NT2/D1 (cell line): ENCODE measurements at regions not wholly inside any gene's neighbourhood (a gene's known extent, or its start where the extent isn't known, plus 50 kb on each side); places are given as distances from the start of the nearest gene placed in this dataset.

Experiments
- DNase-seq: peaks from one replicate; pipeline ENCODE4 v3.0.0-alpha.2; 2011; ENCODE audit warnings: low read depth, low spot score
- H3K27me3 ChIP-seq: 2 replicates; pipeline ENCODE4 v1.6.0; 2011; ENCODE audit warnings: mild to moderate bottlenecking; ENCODE audit not compliant: insufficient read length, insufficient read depth
- H3K36me3 ChIP-seq: 2 replicates; pipeline ENCODE4 v1.6.1; 2011; ENCODE audit warnings: mild to moderate bottlenecking, low read length, mixed read lengths; ENCODE audit not compliant: insufficient read depth, insufficient read length
- H3K4me1 ChIP-seq: 2 replicates; pipeline ENCODE4 v1.5.1; 2011; ENCODE audit not compliant: insufficient read depth, insufficient read length
- H3K4me3 ChIP-seq: 2 replicates; pipeline ENCODE4 v1.5.1; 2011; ENCODE audit warnings: low read depth; ENCODE audit not compliant: insufficient read length
- H3K9ac ChIP-seq: 2 replicates; pipeline ENCODE4 v1.6.0; 2011; ENCODE audit warnings: low read depth; ENCODE audit not compliant: insufficient read length
- H3K9me3 ChIP-seq: 2 replicates; pipeline ENCODE4 v1.5.1; 2011; ENCODE audit warnings: mild to moderate bottlenecking, low read length; ENCODE audit not compliant: insufficient read depth
- SUZ12 ChIP-seq: IDR thresholded peaks from 2 replicates; pipeline ENCODE4 v1.6.1; 2011; ENCODE audit not compliant: insufficient read length, insufficient read depth; ENCODE audit errors: extremely low read depth
- YY1 ChIP-seq: IDR thresholded peaks from 2 replicates; pipeline ENCODE4 v1.6.1; 2011; ENCODE audit not compliant: insufficient read length, insufficient read depth
- ZNF274 ChIP-seq: IDR thresholded peaks from 2 replicates; pipeline ENCODE4 v1.6.1; 2011; ENCODE audit warnings: mild to moderate bottlenecking, low read depth, low read length

DNA sequence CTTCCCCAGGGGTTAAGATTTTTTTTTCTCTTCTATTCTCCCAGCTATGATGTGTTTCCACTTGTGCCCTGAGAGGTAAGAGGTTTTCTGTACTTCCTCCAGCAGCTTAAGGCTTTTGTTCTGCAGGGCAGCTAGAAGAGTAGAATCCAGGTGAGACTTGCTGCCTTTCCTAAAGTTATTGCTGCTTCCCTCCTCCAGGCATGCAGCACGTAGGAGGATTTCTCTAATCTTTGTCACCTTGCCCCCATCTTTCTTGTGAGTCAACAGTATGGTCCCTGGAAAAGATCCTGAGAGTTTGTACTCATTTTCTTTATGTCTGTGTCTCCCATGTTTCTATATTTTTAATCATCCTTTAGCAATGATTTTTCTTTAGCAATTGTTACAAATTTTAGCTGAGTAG, 462.2 kb downstream of the SETBP1 start:
- Histone ChIP-seq H3K9me3 (no peaks in the 10 kb centered on the region), H3K27me3 (no peaks in the 10 kb centered on the region), H3K9ac (no peak overlapping the region), H3K36me3 (no peaks in the 10 kb centered on the region), H3K4me3 (no peak overlapping the region), H3K4me1 (no peaks in the 10 kb centered on the region)
- DNase-seq = no peak
- TF ChIP-seq YY1 (no peak), ZNF274 (no peak), SUZ12 (no peak)

DNA sequence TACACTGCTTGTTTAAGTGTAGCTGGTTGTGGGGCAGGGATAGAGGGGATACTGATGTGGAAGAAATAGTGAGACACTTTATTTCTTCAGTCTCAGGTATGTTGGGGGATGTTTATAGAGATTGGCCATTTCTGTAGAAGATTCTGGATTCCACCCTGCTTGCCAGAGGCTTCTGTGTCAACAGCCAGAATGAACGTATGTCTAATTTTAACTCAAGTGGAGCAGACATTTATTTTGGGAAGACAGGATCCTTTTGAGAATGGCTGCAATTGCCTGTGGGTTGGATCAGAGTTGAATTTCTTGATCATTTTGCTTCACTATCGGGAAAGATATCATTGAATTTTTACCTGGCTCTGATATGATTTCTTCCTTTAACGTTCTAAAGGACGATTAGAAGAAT, 465.6 kb upstream of the SLC14A2 start:
- Histone ChIP-seq H3K4me1 (no peaks in the 10 kb centered on the region), H3K36me3 (no peaks in the 10 kb centered on the region), H3K27me3 (no peaks in the 10 kb centered on the region), H3K4me3 (no peak overlapping the region), H3K9ac (no peak overlapping the region), H3K9me3 (no peaks in the 10 kb centered on the region)
- TF ChIP-seq ZNF274 (no peak), YY1 (no peak), SUZ12 (no peak)
- DNase-seq = no peak

DNA sequence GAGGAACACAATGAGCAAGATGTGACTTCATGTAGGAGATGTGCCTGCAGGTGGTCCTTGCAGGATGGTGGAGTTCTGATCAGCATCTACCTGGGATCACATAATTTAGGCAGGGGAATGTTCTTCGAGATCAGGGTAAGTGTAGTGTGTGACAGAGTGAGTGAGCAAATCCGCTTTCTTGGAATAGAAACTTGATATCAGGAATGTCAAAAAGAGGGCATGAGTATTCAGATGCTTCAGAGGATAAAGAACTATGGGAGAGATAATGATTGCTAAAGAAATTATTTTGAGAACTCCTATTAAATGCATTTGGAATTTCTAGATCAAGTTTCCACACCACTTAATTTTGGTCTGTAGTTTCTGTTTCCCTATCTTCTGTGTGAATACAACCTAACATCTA, 463.6 kb upstream of the SLC14A2 start:
- no peak overlapping the region for H3K9ac ChIP-seq
- H3K36me3 ChIP-seq = no peaks in the 10 kb centered on the region
- H3K4me1 ChIP-seq = no peaks in the 10 kb centered on the region
- no peak overlapping the region for H3K4me3 ChIP-seq
- H3K27me3 ChIP-seq = no peaks in the 10 kb centered on the region
- H3K9me3 ChIP-seq = no peaks in the 10 kb centered on the region
- DNase-seq = no peak
- no peak for TF ChIP-seq ZNF274
- no peak for TF ChIP-seq YY1
- TF ChIP-seq SUZ12 = no peak

DNA sequence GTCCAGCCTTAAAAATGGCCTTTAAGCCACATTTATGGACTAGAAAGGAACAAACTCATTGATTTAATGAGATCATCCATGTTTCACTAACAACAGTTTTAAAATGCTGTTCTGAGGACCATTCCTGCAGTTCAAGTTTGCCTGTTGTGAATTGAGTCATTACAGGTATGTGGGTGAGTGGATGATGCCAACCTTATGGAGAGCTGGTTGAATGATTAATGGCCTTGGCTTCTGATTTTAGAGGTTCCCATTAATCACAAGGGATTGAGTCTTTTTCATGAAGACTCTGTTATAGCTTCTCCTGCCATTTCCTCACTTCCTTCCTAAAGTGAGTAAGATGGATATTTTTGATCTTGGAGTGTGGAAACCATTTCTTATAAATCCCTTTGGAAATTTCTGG, 459.8 kb upstream of the SLC14A2 start:
- DNase-seq = no peak
- TF ChIP-seq ZNF274 (no peak), SUZ12 (no peak), YY1 (no peak)
- H3K9me3 ChIP-seq = no peaks in the 10 kb centered on the region
- no peaks in the 10 kb centered on the region for H3K27me3 ChIP-seq
- H3K36me3 ChIP-seq = no peaks in the 10 kb centered on the region
- no peaks in the 10 kb centered on the region for H3K4me1 ChIP-seq
- no peak overlapping the region for H3K4me3 ChIP-seq
- H3K9ac ChIP-seq = no peak overlapping the region

DNA sequence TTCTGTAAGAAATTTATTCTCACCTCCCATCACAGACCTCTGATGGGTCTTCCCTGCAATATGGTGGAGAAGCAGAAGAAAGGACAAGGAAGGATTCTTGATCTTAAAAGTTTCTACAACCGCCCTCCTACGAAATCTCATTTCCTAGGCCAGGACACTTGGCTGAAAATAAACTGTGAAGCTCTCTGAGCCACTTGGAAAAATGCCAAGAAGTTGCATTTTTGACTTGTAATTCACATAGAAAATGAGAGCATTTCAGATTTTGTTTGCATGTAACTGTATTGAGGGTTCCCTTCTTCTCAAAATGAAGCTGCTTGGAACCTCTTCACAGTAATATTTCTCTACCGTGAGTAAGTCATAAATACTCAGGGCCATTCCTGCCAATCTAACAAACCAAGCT, 458.3 kb upstream of the SLC14A2 start:
- H3K27me3 ChIP-seq = no peaks in the 10 kb centered on the region

DNA sequence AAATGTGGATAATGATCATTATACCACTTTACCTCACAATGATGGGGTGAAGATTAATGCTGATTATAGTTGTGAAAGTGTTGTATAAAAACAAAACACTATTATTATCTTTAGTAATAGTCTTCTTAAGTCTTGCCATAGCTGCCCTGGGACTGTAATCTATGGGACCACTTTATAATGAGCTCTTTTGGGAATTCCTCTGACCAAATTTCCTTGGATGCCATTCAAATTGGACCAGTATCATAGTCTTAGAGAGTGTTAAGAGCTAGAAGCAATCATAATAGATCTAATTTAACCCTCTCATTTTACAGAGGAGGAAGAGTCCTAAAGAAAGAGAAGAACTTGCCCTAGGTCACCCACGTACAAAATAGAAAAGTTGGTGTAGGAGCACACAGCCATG, 457.7 kb upstream of the SLC14A2 start:
- no peak for DNase-seq
- no peak for TF ChIP-seq ZNF274
- TF ChIP-seq SUZ12 = no peak
- TF ChIP-seq YY1 = no peak
- Histone ChIP-seq H3K27me3 (no peaks in the 10 kb centered on the region), H3K36me3 (no peaks in the 10 kb centered on the region), H3K4me3 (no peak overlapping the region), H3K9ac (no peak overlapping the region), H3K9me3 (no peaks in the 10 kb centered on the region), H3K4me1 (no peaks in the 10 kb centered on the region)

More for the DNA sequence above, 458.3 kb upstream of the SLC14A2 start:
- DNase-seq = no peak
- TF ChIP-seq YY1 = no peak
- TF ChIP-seq ZNF274 = no peak
- no peak for TF ChIP-seq SUZ12
- H3K36me3 ChIP-seq = no peaks in the 10 kb centered on the region
- no peaks in the 10 kb centered on the region for H3K9me3 ChIP-seq
- no peak overlapping the region for H3K4me3 ChIP-seq
- H3K9ac ChIP-seq = no peak overlapping the region
- H3K4me1 ChIP-seq = no peaks in the 10 kb centered on the region

DNA sequence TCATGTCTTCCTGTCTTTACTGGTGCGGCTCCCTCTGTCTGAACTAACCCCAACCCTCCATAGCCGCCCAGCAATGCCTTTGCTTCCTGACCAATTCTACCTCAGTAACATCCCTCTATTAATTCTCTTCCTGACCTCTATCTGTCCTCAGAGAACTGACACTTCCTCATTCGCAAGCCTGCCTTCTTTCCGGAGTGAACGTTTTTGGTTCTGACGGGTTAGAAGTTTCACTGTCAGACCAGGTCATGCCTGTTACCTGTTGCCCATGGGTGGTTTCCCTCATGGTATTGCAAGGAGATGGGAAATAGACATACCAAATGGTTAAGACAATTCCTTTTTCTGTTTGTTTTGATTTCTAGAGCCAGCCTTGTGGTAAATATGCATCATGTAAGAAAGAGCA, 453.4 kb upstream of the SLC14A2 start:
- H3K9me3 ChIP-seq = no peaks in the 10 kb centered on the region
- TF ChIP-seq SUZ12 = no peak
- TF ChIP-seq ZNF274 = no peak
- TF ChIP-seq YY1 = no peak
- H3K4me3 ChIP-seq = no peak overlapping the region
- no peak overlapping the region for H3K9ac ChIP-seq
- H3K4me1 ChIP-seq = no peaks in the 10 kb centered on the region
- no peaks in the 10 kb centered on the region for H3K36me3 ChIP-seq
- DNase-seq = no peak
- no peaks in the 10 kb centered on the region for H3K27me3 ChIP-seq

DNA sequence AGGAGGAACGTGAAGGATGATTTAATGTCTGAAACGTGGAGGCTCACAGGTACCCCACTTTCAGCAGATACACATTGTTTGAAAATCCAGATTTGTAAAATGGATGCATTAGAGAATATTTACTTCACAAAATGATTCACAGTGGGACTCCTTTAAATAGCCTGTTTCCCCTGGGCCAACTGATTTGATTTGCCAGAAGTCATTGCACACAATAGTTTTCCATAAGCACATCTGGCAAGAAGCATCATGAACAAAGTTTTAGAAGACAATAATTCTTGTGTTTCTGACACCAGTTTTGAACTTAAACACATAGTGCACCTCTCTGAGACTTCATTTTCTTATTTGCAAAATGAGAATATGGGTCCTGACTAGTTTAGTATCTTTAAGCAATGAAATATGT, 451.4 kb upstream of the SLC14A2 start:
- no peaks in the 10 kb centered on the region for H3K9me3 ChIP-seq
- no peaks in the 10 kb centered on the region for H3K27me3 ChIP-seq
- H3K4me1 ChIP-seq = no peaks in the 10 kb centered on the region
- H3K9ac ChIP-seq = no peak overlapping the region
- TF ChIP-seq ZNF274 = no peak
- TF ChIP-seq SUZ12 = no peak
- TF ChIP-seq YY1 = no peak
- DNase-seq = no peak
- H3K36me3 ChIP-seq = no peaks in the 10 kb centered on the region
- no peak overlapping the region for H3K4me3 ChIP-seq
